Stimulated activated CD4-positive, alpha-beta T cell treated with anti-CD3 and anti-CD28 coated beads, Interleukin-15, amount 100 ng/mL, for 24 hours (primary cell): ENCODE measurements at regions not wholly inside any gene's neighbourhood (a gene's known extent, or its start where the extent isn't known, plus 50 kb on each side); places are given as distances from the start of the nearest gene placed in this dataset.
"Not testable (repeated sequence)": the region's sequence is repeated elsewhere in the genome, so short reads cannot be mapped to it uniquely, and the experiment has no call there.

Experiments used
- DNase-seq: peaks from one replicate; pipeline ENCODE4 v3.0.0-alpha.2; 2020

- no peak for DNase-seq
Measured at GRCh38 chr3:6062261-6063187, 798.4 kb upstream of the GRM7 start.

- no peak for DNase-seq
Measured at GRCh38 chr3:6066397-6066796, 794.5 kb upstream of the GRM7 start.

- DNase-seq, result not testable (repeated sequence)
Measured at GRCh38 chr3:6066868-6067578, 793.9 kb upstream of the GRM7 start.

- no peak for DNase-seq
Measured at GRCh38 chr3:6074952-6075351, 786.0 kb upstream of the GRM7 start.

GRCh38 chr3:6078436-6078835 lies 782.5 kb upstream of the GRM7 start:
- no peak for DNase-seq

- DNase-seq, result no peak
Measured at GRCh38 chr3:6079011-6079410, 781.9 kb upstream of the GRM7 start.

- DNase-seq, result no peak
Measured at GRCh38 chr3:6079561-6080179, 781.2 kb upstream of the GRM7 start.

GRCh38 chr3:6088433-6088832 lies 772.5 kb upstream of the GRM7 start:
- DNase-seq, result no peak

- no peak for DNase-seq
Measured at GRCh38 chr3:6089780-6090179, 771.1 kb upstream of the GRM7 start.

- DNase-seq, result no peak
Measured at GRCh38 chr3:6091262-6091661, 769.7 kb upstream of the GRM7 start.

GRCh38 chr3:6095006-6095405 lies 765.9 kb upstream of the GRM7 start:
- DNase-seq, result no peak

GRCh38 chr3:6097021-6097420 lies 763.9 kb upstream of the GRM7 start:
- no peak for DNase-seq

- DNase-seq, result no peak
Measured at GRCh38 chr3:6097556-6097955, 763.4 kb upstream of the GRM7 start.

- DNase-seq, result no peak
Measured at GRCh38 chr3:6098516-6099157, 762.3 kb upstream of the GRM7 start.

- no peak for DNase-seq
Measured at GRCh38 chr3:6099458-6100075, 761.3 kb upstream of the GRM7 start.

GRCh38 chr3:6105187-6105586 lies 755.7 kb upstream of the GRM7 start:
- no peak for DNase-seq

GRCh38 chr3:6108957-6109356 lies 752.0 kb upstream of the GRM7 start:
- no peak for DNase-seq

GRCh38 chr3:6110451-6110850 lies 750.5 kb upstream of the GRM7 start:
- no peak for DNase-seq

- no peak for DNase-seq
Measured at GRCh38 chr3:6112546-6112945, 748.4 kb upstream of the GRM7 start.

GRCh38 chr3:6113338-6113737 lies 747.6 kb upstream of the GRM7 start:
- DNase-seq, result no peak

- no peak for DNase-seq
Measured at GRCh38 chr3:6119367-6119766, 741.5 kb upstream of the GRM7 start.

- no peak for DNase-seq
Measured at GRCh38 chr3:6120786-6121185, 740.1 kb upstream of the GRM7 start.

GRCh38 chr3:6124875-6125274 lies 736.0 kb upstream of the GRM7 start:
- DNase-seq, result no peak
